ENCODE measurements at regions not wholly inside any gene's neighbourhood (a gene's known extent, or its start where the extent isn't known, plus 50 kb on each side); places are given as distances from the start of the nearest gene placed in this dataset.

DNA sequence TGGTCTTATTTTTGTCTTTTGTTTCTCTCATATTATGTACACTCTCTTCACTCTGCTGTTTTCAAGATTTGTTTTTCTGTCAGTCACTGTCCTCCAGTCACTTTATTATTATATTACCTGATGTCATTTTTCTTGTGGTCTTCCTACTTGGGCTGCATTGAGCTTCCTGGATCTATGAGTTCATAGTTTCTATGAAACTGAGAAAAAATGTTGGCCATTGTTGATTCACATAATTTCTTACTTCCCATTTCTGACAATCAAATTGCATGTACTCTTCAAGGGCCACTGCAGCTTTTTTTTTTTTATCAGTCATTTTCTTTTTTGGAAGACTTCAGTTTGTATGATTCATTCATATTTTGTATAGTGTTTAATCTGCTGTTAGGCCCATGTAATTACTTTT lies 1180.6 kb upstream of the GBE1 start:
- DNase-seq (ENCODE audit: low read depth) = no peak

DNA sequence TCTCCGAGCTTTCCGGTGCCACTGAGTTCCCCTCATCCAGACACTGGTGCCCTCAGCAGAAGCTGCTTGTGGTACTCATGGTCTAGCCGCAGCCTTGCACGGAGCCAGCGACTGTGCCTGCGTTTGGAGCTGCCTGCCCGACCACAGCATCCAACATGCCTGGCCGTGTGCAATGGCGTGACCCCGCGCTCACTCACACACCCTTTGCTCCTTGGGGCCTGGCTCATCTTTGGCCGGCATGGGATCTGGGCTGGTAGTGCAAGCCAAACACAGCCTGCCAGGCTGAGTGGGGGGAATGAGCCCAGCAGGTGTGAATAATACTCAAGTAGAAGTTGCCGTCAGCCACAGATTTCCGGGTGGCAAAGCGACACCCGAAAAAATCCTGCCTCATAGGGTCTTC lies 1178.7 kb upstream of the GBE1 start:
- DNase-seq (ENCODE audit: low read depth) = no peak

DNA sequence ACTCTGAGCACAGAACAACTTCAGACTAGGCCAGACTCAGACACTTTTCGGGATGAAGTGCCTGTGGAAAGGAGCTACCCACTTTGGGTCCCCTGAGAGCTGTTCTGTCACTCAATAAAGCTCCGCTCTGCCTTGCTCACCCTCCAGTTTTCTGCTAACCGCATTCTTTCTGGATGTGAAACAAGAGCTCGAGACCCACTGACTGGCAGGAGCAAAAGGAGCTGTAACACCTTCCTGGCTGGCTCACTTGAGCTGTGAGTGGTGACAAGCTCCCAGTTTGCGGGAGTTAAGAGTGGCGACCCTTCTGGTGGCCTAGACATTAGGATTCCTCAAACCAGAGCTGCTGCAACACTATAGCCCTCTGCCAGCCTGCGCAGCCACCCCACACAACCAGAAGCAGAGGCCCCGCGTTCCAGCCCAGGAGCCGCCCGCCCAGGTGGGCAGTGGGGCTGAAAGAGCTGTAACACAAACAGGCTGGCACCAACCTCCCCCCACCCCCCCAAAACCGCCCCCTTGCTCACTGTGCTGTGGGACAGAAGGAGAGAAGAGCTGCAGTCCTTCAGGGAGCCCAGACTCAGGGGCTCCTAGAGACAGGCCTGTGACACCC lies 1178.1 kb upstream of the GBE1 start:
- DNase-seq (ENCODE audit: low read depth) = no peak

DNA sequence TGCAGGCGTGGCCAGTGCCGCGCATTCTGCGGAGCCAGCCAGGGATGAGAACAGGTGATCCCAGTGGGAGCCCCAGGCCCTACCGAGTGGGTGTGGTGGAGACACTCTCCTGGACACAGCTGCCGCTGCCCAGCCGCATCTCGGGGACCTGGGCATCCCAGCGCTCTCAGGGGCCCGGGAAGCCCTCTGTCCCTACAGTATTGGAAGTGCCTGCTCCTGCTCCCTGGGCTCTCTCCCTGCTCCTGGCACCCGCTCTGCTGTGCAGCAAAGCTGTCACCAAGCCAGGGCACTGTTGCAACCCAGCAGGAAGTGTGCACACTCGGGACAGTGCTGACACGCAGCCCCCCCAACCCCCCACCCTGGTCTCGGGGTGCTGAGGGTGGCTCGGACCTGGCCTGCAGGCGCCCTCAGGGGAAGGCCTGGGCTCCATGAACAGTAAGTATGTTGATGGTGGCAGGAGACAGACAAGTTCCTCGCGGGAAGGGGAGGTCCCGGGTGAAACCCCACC lies 1177.4 kb upstream of the GBE1 start:
- DNase-seq (ENCODE audit: low read depth) = no peak

DNA sequence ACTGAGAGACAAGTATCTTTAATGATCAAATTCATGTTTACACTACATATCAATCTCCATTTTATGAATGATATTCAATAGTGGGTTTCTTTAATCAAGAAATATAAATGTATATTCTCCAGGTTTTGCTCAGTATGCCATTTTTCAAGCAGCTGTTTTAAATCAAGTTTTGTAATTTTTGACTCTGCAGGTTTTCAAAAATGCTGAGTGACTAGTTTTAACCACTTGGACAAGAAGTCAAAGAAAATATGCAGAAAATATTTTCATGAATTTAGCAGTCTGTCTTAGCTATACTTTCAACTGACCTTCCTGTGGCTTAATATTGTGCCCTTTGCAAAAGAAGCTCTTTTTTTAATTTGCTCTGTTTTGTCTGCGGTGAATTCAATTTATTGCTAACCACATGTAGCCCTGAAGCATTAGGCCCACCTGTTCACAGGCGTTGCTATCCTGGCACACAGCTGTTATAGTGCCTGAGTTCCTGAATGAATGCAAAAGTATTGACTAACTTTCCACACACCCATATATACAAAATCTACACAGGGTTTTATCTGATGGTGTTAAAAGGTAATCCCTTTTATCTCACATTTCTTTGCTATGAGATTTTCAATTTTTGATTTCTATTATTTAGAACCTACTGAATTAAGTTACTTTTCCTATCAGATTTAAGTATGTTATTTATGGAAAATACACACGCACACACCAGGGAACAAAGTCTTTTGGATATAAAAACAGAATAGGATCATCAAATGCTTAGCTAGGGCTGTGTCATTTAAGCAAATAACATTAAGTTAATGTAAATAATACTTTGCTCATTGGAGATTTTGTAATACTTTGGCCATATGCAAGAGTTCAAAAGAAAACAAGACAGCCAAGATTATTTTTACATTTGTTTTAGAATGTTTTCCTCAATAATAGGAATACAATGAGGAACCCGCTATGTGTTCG lies 1166.1 kb upstream of the GBE1 start:
- no peak for DNase-seq (ENCODE audit: low read depth)

DNA sequence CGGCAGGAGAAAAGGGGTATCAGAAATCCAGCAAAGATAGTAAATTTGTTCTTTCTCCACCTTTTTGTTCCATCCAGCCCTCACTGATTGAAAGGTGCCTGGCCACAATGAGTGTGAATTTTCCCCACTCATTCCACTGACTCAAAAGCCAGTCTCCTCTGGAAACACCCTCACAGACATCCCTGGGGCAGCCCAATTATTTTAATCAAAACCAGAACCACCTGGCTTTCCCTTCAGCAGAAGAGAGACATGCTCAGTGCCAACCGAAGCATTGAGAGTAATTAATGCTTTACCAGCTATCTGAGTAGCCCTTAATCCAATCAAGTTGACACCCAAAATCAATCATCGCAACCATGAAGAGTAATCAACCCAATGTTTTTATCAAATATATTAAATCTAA lies 1129.6 kb upstream of the GBE1 start:
- DNase-seq (ENCODE audit: low read depth) = no peak

DNA sequence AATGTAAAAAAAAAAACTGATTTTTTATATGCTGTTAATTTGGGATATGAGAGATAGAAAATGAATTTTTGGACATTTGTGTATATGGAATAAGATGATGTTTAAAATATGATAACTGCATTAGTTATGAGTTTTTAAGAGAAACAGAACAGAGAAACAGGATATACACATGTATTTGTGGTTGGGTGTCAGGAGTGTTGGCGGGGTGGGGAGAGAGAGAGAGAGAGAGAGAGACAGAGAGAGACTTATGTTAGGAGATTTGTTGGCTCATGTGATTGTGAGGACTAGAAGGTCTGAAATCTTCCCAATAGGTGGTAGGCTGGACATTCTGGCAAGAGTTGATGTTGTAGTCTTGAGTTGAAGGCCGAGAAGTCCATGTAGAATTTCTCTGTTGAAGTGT lies 1121.6 kb upstream of the GBE1 start:
- no peak for DNase-seq (ENCODE audit: low read depth)

DNA sequence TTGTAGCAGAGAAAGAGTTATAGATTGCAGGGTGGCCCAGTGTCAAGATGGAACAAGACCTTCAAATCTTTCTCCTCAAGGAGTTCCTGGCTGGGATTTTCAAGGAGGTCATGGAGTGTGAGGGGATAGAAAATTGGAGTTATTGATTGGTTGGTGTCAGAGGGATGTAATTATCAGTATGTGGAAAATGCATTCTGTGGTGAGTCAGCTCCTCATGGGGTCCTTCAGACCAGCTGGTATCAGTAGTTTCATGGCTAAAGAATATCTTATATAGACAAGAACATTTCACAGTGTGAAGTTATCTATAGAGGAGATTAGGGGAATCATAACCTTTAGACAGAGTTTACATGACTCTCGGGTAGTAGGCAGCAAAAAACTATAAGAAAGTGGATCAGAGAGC lies 1114.0 kb upstream of the GBE1 start:
- DNase-seq (ENCODE audit: low read depth) = no peak

DNA sequence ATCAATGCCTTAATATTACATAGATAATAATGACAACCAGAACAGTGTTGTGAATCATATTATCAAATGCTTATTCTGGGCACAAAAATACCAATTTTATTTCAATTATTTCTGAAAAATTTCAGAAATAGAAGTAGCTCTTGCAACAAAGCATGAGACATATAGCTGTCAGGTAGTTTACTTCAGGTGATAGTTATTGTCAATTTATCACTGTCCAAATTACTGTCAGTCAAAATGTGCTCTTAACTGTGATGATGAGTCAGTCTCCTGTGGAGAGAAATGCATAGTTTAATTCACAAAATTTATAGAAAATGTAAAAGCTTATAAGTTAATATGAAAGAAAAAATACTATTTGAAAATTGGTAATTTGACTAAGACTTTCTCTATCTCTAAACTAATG lies 1078.4 kb upstream of the GBE1 start:
- DNase-seq (ENCODE audit: low read depth) = no peak

DNA sequence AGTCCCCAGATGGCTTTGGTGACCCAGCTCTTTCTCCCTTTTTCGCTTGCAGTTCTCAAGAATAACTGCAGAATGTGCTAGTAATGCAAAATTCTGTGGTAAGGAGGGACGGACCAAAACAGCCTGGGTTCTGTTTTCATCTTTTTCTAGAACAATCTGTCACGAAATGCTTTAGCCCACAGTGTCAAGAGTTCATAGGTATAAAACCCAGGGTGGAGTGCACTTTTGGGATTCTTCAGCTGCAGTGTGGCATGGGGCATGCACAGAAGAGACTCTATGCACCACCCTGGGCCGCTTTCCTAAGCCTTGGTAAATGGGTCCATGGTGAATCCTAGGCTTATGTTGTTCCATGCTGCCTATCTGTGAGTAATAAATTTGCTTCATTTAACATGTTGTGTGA lies 1072.7 kb upstream of the GBE1 start:
- DNase-seq (ENCODE audit: low read depth) = no peak

DNA sequence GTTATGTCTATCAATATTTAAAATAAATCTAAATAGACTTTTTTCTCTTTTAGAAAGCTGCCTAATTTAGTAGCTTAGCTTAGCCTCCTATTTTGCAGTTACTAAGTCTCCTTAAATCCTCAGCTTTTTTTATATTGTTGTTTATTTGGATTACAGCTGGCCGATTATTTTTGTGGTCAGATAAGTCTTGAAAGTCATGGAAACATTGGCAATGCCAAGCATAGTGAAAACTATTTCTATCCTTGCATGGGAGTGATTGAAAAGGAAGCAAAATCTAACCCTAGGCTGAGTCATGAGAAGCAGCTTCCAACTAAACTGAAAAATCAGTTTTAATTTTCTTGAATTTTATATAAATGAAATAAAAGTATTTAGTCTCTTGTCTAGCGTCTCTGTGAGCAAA lies 1063.0 kb upstream of the GBE1 start:
- no peak for DNase-seq (ENCODE audit: low read depth)

DNA sequence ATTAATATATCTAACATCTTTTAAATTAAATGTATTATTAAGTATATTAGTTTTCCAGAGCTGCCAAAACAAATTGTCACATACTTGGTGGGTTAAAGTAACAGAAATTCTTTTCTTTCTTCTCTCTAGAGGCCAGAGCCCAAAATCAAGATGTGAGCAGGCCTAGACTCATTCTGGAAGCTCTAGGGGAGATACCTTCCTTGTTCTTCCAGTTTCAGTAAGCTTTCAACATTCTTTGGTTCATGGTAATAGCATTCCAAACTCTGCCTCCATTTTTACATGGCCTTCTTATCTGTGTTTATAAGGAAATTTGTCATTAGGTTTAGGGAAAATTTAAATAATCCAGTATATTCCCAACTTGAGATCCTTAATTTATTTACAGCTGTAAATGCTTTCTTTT lies 1054.6 kb upstream of the GBE1 start:
- no peak for DNase-seq (ENCODE audit: low read depth)

DNA sequence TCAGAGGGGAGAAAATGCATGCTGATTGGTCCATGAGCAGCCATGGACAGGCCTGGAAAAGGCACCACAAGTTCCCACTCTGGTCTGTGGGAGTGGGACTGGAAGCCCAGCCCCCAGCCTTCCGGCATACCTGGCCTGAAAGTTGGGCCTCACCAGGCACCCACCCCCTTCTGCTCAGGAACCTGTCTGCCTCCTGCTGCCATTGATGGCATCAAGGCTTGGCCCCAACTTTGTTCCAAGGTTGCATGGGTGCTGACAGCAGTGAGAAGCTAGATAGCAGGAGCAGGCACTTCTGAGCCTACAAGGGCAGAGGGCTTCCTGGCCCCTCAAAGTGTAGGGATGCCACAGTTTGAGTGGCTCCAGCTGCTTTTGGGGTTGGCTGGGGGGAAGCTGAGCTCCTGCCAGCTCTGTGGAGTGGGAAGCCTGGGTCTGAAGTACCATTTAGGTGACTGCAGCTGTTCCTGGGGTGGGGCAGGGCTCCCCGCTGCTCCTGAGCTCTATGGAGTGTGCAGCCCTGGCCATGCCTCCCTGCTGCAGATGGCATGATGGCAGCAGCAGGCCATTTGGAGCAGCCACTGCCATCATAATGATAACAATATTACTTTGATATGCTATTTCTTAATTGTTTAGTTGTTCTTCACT lies 1054.1 kb upstream of the GBE1 start:
- DNase-seq (ENCODE audit: low read depth) = no peak

DNA sequence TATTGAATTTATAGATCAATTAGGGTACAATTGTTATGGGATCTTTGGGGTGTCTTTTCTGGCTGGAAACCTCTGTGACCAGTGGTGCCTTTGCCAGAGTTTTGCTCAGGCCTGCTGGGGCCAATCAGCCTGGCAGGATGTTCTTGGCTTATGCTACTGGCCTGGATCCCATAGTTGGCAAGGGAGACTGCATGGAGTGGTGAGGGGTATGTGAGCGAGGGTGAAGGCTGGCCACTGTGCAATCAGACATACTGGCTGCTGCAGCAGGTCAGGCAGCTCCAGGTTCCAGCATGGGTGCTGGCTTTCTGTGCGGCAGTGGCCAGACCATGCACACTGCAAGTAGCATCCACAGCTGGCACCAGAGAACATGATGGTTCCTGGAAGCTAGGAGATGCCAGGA lies 1053.2 kb upstream of the GBE1 start:
- DNase-seq (ENCODE audit: low read depth) = no peak

DNA sequence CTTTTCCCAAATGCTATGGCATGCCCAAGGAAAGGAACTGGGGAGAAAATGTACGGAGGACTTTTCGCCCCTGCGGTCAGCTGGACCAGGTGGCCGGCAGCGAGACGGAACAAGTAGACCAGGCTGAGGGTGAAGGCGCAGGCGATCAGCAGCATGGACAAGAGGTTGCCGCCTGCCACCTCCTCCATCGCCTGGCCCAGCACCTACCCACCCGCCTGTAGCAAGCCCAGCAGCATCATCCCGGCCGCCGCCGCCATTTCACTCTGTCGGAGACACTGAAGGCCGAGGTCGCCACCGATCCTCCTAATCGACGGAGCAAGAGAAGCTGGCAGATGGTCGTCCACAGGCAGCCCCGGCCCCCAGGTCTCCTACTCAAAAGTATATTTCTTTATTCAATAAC lies 1046.3 kb upstream of the GBE1 start:
- DNase-seq (ENCODE audit: low read depth) = no peak

DNA sequence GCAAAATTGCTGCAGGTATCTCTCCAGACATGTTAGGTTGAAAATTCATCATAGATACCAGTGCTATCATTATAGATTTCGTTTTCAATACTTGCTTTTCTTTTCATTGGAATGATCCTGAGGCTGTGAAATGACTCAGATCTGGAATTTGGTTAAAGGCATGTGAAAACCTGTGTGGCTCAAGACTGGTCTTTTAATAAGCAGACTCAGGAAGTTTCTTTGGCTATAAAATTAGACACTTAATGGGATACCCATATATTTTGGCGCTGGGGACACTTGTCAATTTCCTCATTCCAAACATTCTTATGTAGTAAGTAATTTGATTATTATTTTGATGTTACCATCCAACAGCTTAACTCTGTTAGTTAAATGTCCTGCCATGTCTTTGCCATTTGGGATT lies 1041.1 kb upstream of the GBE1 start:
- DNase-seq (ENCODE audit: low read depth) = no peak

DNA sequence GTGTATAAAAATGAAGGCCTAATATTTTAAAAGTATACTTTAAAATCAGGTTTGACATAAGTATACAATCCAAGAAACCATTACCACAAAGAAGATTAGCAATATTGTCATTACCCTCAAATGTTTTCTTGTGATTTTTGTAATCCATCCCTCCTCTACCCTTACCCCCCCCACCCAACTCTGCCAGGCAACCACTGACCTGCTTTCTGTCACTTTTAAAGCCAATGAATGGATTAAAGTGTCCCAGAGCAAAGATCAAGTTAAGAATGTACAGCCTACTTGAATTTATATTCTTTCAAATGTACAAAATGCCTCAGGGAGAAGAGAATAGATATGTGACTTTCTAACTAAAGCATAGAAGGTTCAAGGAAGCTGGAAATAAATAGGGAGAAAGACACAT lies 1038.8 kb upstream of the GBE1 start:
- no peak for DNase-seq (ENCODE audit: low read depth)

DNA sequence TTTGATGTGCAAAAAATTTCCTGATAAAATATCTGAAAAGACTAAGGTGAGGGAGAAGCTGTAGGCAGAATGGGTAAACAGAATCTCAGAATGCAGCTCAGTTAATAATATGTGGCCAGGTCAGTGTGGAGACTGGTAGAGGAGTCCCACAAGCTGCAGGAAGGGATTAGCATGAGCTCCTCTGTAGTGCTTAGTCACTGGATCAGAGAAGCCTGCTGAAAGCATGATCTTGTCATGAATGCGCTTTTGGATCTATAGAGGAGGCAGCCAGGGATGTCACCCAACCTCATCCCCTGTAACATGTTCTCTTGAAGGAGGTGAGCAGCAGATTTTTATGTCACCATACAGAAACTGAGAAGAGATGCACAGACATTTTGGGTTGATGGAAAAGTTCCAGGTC lies 1035.3 kb upstream of the GBE1 start:
- no peak for DNase-seq (ENCODE audit: low read depth)

DNA sequence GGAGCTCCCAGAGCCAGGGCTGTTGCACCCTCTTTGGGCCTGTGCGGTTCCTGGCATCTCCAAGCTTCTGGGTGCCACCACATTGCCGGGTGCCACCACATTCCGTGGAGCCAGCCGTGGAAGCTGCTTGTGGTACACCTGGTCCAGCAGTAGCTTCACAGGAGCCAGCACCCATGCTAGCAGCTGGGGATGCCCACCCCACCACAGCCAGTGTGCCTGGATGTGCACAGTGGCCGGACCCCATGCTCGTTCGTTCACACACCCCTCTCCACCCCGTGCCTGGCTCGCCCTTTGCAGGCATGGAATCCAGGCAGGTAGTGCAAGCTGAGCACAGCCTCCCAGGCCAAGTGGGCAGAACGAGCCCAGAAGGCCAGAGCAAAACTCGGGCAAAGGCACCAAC lies 1029.8 kb upstream of the GBE1 start:
- DNase-seq (ENCODE audit: low read depth) = no peak

DNA sequence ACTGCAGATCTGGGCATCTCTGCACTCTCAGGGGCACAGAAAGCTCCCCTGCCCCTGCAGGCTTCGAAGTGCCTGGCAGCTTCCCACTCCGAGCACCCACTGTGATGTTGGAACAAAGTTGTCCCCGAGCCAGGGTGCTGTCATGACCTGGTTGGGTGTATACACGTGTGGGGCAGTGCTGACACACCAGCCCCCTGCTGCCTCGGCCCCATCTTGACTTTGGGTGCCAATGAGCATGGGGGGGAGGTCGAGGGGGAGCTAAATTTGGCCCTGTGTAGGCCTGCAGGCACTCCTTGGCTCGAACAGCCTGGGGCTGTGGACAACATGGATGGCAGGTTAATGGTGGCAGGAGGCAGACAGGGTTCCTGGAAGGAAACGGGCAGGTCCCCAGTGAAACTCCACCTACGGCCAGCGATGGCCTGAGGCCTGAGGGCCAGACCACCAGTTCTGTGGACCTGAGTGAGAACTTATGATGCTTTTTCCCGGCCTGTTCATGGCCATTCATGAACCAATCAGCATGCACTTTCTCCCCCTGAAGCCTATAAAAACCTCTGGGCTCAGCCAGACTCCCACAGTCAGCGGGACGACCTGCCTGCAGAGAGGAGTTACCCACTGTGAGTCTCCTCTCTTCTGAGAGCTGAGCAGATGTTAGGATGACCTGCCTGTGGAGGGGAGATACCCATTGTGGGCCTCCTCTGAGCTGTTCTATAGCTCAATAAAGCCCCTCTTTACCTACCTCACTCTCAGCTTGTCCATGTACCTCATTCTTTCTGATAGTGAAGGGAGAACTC lies 1029.1 kb upstream of the GBE1 start:
- DNase-seq (ENCODE audit: low read depth) = no peak

DNA sequence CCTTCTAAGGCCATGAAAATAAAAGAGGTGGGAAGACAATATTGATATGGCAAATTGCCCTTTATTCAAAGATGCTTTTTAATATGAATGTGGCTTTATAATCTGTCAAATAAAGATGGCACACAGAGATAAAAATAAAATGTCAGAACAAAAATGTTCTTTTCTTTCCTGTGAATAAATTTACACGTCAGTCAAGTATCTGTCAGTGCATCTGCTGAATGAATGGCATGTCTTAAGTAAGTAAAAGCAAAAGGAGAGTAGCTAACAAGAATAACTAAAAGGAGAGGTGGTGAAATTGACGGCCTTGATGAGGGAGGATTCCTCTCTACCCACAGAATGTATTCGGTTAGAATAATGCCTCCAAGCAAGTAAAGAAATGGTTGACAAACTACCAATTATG lies 1021.7 kb upstream of the GBE1 start:
- DNase-seq (ENCODE audit: low read depth) = no peak

DNA sequence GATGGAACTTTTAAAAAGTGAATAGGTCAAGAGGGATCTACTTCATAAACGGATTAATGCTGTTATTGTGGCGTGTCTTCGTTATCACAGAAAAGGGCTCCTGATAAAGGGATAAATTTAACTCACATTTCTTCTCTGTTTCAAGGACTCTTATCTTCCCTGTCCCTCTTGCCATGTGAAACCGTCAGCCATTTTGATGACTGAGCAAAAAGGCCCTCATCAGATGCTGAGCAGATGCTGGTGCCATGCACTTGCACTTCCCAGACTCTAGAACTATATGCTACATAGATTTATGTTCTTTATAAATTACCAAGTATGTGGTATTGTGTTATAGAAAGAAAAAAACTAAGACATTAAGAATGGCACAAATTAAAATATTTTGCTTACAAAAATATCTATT lies 1011.8 kb upstream of the GBE1 start:
- no peak for DNase-seq (ENCODE audit: low read depth)
